ENCODE measurements at regions not wholly inside any gene's neighbourhood (a gene's known extent, or its start where the extent isn't known, plus 50 kb on each side); places are given as distances from the start of the nearest gene placed in this dataset.
"Not testable (repeated sequence)": the region's sequence is repeated elsewhere in the genome, so short reads cannot be mapped to it uniquely, and the experiment has no call there.

GRCh38 chr12:33514893-33515292, 75.3 kb upstream of the SYT10 start:
- Histone ChIP-seq H3K4me1 (ENCODE audit: insufficient read depth, low read length, poor library complexity, severe bottlenecking) (no peaks in the 10 kb centered on the region), H3K79me2 (ENCODE audit: insufficient read depth, low read length) (no peaks in the 10 kb centered on the region), H3K27me3 (ENCODE audit: insufficient read depth, low read length, poor library complexity, severe bottlenecking) (no peaks in the 10 kb centered on the region), H3K4me3 (ENCODE audit: low read length, poor library complexity, severe bottlenecking) (no peak overlapping the region), H3K9me3 (ENCODE audit: insufficient read depth, low read depth, low read length) (no peaks in the 10 kb centered on the region), H3K9me2 (replicated peaks; ENCODE audit: low read depth, low read length) (no peaks in the 10 kb centered on the region), H3F3A (ENCODE audit: low read depth) (no peaks in the 10 kb centered on the region), H4K20me1 (ENCODE audit: insufficient read depth, low read length, poor library complexity, severe bottlenecking) (no peaks in the 10 kb centered on the region), H3K36me3 (ENCODE audit: insufficient read depth, low read length) (no peaks in the 10 kb centered on the region), H2AFZ (ENCODE audit: low read length) (no peak overlapping the region), H3K4me2 (ENCODE audit: low read depth, low read length, poor library complexity, severe bottlenecking) (no peak overlapping the region), H3K9ac (ENCODE audit: low read depth, low read length, poor library complexity, severe bottlenecking) (no peak overlapping the region)
- TF ChIP-seq CTCF (conservative IDR thresholded peaks at IDR 0.05; ENCODE audit: low read length) (no peak; the same call in 1 of the 2 replicates), EZH2phosphoT487 (IDR thresholded peaks at IDR 0.05; ENCODE audit: borderline replicate concordance) (no peak)

- Histone ChIP-seq H3K9me3 (ENCODE audit: insufficient read depth, low read depth, low read length) (no peaks in the 10 kb centered on the region), H3K4me1 (ENCODE audit: insufficient read depth, low read length, poor library complexity, severe bottlenecking) (no peaks in the 10 kb centered on the region), H2AFZ (ENCODE audit: low read length) (no peak overlapping the region), H3K36me3 (ENCODE audit: insufficient read depth, low read length) (no peaks in the 10 kb centered on the region), H3K4me2 (ENCODE audit: low read depth, low read length, poor library complexity, severe bottlenecking) (no peak overlapping the region), H3K4me3 (ENCODE audit: low read length, poor library complexity, severe bottlenecking) (no peak overlapping the region), H3K9me2 (replicated peaks; ENCODE audit: low read depth, low read length) (no peaks in the 10 kb centered on the region), H3F3A (ENCODE audit: low read depth) (no peaks in the 10 kb centered on the region), H3K79me2 (ENCODE audit: insufficient read depth, low read length) (no peaks in the 10 kb centered on the region), H3K9ac (ENCODE audit: low read depth, low read length, poor library complexity, severe bottlenecking) (no peak overlapping the region), H4K20me1 (ENCODE audit: insufficient read depth, low read length, poor library complexity, severe bottlenecking) (no peaks in the 10 kb centered on the region), H3K27me3 (ENCODE audit: insufficient read depth, low read length, poor library complexity, severe bottlenecking) (no peaks in the 10 kb centered on the region)
- TF ChIP-seq CTCF (conservative IDR thresholded peaks at IDR 0.05; ENCODE audit: low read length), result no peak
- no peak for TF ChIP-seq EZH2phosphoT487 (IDR thresholded peaks at IDR 0.05; ENCODE audit: borderline replicate concordance)
Observed at GRCh38 chr12:33519566-33519965, 79.9 kb upstream of the SYT10 start.

DNA sequence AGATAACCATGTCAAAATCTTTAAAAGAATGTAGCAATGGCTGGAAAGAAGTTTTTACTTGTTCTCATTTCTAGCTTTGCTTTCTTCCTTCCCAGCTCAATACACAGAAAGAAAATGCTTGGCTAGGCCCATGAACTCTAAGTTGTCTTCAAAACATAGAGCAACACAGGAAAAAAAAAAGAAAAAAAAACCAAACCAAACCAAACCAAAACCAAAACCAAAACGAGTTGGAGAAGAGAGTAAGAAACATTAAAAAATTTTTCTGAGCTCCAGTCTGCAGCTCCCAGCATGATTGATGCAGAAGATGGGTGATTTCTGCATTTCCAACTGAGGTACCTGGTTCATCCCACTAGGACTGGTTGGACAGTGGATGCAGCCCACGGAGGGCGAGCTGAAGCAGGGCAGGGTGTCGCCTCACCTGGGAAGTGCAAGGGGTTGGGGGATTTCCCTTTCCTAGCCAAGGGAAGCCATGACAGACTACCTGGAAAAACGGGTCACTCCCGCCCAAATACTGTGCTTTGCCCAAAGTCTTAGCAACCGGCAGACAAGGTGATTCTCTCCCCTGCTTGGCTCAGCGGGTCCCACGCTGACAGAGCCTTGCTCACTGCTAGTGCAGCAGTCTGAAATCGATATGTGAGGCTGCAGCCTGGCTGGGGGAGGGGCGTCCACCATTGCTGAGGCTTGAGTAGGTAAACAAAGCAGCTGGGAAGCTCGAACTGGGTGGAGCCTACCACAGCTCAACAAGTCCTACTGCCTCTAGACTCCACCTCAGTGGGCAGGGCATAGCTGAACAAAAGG, 81.1 kb upstream of the SYT10 start:
- not testable (repeated sequence) for H3K4me3 ChIP-seq (ENCODE audit: low read length, poor library complexity, severe bottlenecking); H3K9ac ChIP-seq (ENCODE audit: low read depth, low read length, poor library complexity, severe bottlenecking); H3K36me3 ChIP-seq (ENCODE audit: insufficient read depth, low read length); H3K79me2 ChIP-seq (ENCODE audit: insufficient read depth, low read length); H3K9me3 ChIP-seq (ENCODE audit: insufficient read depth, low read depth, low read length); H2AFZ ChIP-seq (ENCODE audit: low read length); H3K27me3 ChIP-seq (ENCODE audit: insufficient read depth, low read length, poor library complexity, severe bottlenecking); H3K4me2 ChIP-seq (ENCODE audit: low read depth, low read length, poor library complexity, severe bottlenecking); H4K20me1 ChIP-seq (ENCODE audit: insufficient read depth, low read length, poor library complexity, severe bottlenecking); H3K9me2 ChIP-seq (replicated peaks; ENCODE audit: low read depth, low read length); H3K4me1 ChIP-seq (ENCODE audit: insufficient read depth, low read length, poor library complexity, severe bottlenecking); H3F3A ChIP-seq (ENCODE audit: low read depth)

DNA sequence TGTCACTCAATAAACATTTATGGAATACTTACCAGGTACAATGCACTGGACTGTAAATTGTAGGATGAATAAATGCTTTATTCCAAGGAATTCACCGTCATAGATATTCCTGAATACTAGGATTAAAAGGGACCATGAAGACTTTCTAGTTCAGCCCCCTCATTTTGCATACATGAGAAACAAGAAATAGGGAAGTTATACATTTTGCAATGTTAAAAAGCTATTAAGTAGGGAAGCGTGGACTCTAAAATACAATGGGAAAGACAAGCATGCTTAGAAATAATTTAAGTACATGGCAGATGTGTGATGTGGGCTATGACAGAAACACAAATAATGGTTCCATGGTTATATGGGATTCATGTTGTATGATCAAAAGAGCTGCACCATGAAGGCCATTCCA, 89.4 kb upstream of the SYT10 start:
- no peaks in the 10 kb centered on the region for H3K36me3 ChIP-seq (ENCODE audit: insufficient read depth, low read length)
- no peak overlapping the region for H3K9ac ChIP-seq (ENCODE audit: low read depth, low read length, poor library complexity, severe bottlenecking)
- no peaks in the 10 kb centered on the region for H4K20me1 ChIP-seq (ENCODE audit: insufficient read depth, low read length, poor library complexity, severe bottlenecking)
- TF ChIP-seq CTCF (conservative IDR thresholded peaks at IDR 0.05; ENCODE audit: low read length) (no peak), EZH2phosphoT487 (IDR thresholded peaks at IDR 0.05; ENCODE audit: borderline replicate concordance) (no peak)
- H2AFZ ChIP-seq (ENCODE audit: low read length), result no peak overlapping the region
- no peaks in the 10 kb centered on the region for H3K4me1 ChIP-seq (ENCODE audit: insufficient read depth, low read length, poor library complexity, severe bottlenecking)
- no peaks in the 10 kb centered on the region for H3F3A ChIP-seq (ENCODE audit: low read depth)
- H3K9me2 ChIP-seq (replicated peaks; ENCODE audit: low read depth, low read length), result no peaks in the 10 kb centered on the region
- H3K4me2 ChIP-seq (ENCODE audit: low read depth, low read length, poor library complexity, severe bottlenecking), result no peak overlapping the region
- no peaks in the 10 kb centered on the region for H3K79me2 ChIP-seq (ENCODE audit: insufficient read depth, low read length)
- no peak overlapping the region for H3K4me3 ChIP-seq (ENCODE audit: low read length, poor library complexity, severe bottlenecking)
- H3K9me3 ChIP-seq (ENCODE audit: insufficient read depth, low read depth, low read length), result no peaks in the 10 kb centered on the region
- no peaks in the 10 kb centered on the region for H3K27me3 ChIP-seq (ENCODE audit: insufficient read depth, low read length, poor library complexity, severe bottlenecking)

Data from Loucy (cell line).